SIG-M5 (cell line): ENCODE measurements at regions not wholly inside any gene's neighbourhood (a gene's known extent, or its start where the extent isn't known, plus 50 kb on each side); places are given as distances from the start of the nearest gene placed in this dataset.
"Not testable (repeated sequence)": the region's sequence is repeated elsewhere in the genome, so short reads cannot be mapped to it uniquely, and the experiment has no call there.

Experiments used
- DNase-seq: peaks from one replicate; lab custom pipeline; 2025; lab: John Stamatoyannopoulos, UW

DNA sequence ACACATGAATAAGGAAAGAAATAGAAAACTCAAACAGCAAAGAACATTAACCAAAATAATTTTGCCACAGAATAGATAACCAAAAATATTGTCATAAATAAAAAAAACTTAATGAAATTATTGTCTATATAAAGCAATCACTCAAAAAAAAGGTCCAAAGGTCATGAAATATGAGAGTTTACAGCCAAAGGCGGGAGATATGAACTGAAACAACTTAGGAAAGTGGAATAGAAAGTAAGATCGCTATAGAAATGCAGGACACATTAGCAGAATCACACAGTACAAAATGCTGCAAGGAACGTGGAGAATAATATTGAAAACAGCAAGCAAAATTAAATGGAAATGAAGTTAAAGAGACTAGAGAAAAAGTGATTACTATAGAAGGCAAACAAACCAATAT, 375.0 kb upstream of the ARHGEF26 start:
- no peak for DNase-seq

DNA sequence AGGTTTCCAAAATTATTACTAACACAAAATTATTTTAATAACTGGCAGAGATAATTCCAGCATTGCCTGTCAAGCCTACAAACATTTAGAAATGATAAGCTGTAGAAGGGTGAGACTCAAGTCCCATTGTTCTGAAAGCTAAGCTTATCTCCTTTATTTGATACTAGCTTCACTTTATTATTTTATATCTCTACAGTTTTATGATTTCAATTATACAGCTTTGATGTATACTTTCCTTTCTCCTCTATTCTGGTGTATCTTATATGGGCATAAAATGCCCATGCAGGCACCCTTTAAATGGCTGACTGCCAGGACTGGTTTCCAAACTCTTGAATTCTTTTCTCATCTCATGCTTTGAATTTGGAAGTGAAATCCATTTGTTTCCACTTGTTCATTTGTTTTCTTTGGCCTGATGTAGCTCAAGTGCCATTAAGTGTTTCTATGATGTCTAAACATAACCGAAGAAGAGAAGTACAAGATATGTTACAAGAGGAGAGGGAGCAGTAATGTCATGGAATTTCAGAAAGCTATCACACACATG, 372.1 kb upstream of the ARHGEF26 start:
- DNase-seq = no peak

DNA sequence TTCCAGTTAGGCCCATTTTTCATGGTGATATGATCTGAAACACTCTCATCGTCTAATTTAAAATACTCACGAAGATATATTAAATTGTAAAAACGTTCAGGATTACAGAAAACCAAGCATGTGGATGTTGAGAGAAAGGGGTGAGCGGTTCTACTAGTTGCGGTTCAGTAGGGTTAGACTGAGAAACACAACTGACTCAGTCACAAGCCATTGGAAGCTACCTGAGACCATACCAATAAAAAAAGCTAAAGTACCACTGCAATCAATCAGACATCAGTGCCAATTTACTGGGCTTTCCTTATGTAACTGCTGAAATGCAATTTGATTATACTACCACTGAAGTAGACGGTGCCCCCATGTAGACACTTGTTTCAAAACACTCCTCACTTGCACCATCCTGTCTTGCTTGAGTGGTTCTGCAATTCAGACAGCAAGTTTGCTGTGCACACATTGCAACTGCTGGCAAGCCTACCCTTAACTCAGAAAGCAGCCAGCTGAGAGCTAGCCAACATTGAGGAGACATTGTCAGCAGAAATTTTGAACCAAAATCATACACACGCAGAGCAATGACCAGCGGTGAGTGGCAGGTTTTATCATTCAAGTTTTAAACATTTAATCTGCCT, 368.7 kb upstream of the ARHGEF26 start:
- no peak for DNase-seq

DNA sequence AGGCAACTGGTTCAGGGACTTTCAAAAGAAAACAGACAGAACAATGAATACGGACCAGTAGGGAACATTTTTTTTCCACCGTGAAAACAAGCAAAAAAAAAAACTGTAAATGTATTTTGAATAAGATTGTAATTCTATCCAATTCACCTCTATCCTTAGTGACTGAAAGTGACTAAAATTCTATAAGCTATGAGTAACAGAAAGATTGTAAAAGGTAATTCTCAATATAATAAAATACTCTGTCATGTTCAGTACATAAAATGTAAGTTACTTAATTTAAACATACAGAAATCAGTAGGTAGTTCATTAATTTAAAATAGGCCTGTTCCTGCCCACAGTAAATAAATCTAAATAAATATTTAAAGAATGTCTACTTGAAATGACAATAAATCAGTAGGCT, 368.2 kb upstream of the ARHGEF26 start:
- no peak for DNase-seq

DNA sequence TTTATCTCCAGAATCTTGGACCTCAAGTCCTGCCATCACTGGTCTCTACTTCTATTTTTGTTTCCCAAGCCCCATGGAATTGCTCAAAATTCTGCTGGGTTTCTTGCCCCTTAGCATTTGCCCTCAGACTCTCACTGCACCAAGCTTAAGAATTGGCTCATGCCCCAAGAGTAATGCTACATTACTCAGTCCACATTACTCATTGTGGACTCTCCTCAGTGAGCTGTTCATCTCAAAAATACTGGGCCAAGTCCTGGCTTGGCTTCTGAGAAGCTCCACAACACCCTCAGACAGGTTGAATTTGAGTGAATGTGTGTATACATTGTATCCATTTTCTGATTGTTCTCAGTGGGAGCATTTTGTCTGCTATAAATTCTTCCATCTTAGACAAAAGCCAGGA, 364.4 kb upstream of the ARHGEF26 start:
- no peak for DNase-seq

DNA sequence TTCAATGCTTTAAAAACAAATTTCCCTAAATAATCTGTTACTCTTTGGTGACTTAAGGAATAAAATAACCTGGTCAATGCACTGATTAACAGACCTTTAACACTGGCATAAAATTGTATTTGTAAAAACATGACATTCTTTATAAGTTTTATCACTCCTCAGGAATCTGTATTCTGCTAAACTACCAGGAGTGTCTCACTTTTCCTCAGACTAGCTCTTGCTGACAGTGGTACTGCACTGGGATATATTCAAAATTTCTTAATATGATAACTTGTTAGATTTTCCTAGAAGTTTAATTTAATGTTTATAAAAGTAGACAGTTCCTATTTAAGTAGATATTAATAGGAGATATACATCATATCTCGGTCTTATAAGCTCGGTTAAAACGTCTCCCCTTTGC, 363.4 kb upstream of the ARHGEF26 start:
- DNase-seq = no peak

DNA sequence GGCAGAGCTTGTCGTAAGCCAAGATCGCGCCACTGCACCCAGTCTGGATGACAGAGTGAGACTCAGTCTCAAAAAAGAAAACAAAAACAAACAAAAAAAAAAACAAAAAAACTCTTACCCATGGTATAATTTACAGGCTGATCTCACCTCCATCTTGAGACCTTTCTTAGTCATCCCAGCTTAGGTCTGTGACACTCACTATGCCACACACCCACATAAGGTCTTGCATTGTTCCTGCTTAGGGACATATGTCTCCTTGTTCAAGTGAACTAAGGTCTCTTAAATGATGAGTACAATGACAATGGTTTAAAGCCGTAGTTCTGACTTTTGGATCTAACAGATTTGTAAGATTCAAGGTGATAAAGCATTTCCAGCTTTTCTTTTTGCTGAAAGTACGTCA, 360.2 kb upstream of the ARHGEF26 start:
- no peak for DNase-seq

DNA sequence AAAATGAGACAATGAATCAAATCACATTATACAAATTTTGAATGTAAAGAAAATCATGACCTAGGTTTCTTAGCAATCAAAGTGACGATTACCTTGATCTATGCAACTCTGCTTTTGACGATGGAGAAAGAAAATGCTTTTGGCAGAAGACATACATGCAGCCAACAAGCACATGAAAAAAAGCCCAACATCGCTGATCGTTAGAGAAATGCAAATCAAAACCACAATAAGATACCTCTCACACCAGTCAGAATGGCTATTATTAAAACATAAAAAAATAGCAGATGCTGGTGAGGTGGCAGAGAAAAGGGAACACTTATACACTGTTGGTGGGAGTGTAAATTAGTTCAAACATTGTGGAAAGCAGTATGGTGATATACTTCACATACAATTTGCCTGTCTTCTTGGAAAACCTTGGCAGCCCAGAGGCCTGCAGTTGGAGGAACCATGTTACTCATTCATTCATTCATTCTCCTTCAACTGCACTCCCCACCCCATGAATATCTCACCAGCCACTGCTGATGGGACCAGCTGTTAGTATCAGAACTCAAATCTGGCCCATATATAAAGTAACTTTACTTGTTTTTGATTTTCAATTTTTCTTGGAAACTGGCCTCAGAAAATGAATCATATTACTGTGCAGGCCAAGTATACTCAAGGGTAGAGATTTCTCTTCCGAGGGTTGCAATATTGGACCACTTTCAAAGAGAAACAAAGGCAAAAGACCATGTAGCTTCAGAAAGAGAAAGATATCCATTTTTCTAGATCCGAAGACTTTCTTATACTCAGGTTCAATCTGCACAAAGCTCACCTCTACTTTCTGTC, 358.6 kb upstream of the ARHGEF26 start:
- DNase-seq = no peak

DNA sequence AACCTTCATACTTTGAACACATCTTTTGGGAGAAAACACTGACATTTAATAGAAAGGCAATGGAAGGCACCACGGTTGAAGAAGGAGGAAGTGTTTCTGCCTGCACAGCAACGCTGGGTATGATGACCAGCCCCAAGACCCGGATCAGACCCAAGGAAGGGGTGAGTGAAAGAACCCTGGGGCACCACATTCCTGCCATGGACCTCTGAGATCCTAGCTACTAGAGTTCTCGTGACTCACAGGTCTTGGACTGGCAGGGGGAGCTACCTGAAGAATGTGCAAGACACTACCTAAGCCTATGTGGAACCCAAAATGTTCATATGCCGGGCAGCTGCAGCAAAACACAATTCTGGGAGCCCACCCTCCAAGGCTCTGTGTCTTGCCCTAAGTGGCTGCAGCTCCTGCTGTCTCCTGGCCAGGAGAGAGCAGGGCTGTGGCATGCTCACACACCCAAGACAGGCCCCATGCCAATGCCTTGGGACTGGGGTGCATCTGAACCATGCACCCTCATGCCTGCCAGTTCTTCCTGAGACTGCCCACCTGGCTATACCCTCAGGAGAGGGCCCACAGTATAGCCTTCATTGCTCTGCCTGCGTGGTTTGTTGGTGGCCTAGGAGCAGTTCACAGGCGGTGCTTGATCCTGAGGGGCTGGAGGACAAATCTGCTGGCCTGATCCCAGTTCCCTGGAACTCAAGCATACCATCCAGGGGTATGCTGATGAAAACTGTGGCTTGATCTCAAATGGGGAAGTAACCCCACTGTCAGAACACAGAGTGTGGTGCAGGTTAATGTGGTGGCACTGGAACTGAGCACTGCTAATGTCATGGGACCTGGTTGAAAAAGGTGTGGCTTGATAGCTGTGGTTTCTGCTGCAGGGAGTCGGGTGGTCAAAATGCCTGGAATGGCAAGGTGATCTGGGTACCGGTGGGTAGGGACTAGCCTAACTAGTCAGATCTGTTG, 353.3 kb upstream of the ARHGEF26 start:
- DNase-seq = no peak

DNA sequence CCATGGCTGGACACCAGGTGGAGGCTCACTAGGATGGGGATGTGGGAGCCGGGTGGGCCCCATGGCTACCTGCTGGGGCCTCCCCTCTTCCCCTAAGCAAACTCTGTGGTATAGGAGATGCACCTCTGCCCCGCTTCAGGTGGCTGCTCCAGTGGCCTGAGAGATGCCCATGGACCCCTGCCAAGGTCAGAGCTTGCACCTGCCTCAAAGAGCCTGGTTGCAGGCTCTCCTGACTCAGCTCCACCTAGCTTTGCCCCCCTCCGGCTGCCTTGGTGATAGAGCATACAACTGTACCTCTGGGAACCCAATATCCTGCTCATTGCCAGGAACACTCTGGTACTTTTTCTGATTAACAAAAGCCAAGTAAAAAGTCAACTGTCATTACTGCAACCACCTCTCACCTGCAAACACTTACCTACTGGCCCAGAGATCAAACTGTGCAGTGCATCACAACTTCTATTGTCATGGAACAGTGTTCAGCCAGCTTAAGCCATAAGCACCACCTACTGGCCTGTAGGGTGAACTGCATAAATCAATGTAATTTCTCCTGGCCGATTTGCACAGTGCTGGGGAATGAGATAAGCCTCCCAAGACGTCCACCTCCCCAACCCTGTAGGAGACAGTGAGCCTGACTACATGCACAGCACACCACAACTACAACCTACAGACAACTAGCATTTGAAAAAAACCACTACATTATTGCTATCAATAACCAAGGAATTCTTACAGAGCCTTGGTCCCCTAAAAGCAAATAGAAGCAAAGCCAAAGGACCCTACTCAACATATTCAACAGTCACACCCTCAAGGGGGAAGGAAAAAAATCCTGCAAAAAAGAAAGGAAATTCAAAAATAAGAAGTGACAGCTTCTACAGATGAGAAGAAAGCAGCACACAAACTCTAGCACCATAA, 352.4 kb upstream of the ARHGEF26 start:
- DNase-seq = no peak

DNA sequence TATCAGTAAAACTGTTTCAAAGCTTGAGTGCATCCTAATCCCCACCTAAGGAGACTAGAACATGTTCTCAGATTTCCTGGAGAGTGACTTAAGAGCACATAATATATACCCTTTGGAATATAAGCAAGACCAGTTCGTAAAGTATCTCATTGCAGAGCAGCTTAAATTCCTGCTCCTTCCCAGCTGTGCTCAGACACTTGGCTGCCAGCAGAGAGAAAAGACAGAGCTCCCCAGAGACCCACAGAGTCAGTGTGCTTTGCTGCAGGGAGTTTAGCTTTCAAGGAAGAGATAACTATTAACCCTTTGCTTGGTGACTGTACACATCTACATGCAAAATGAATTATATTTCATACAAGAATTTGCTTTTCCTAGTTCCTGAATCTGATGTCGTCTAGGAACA, 338.1 kb upstream of the ARHGEF26 start:
- no peak for DNase-seq

DNA sequence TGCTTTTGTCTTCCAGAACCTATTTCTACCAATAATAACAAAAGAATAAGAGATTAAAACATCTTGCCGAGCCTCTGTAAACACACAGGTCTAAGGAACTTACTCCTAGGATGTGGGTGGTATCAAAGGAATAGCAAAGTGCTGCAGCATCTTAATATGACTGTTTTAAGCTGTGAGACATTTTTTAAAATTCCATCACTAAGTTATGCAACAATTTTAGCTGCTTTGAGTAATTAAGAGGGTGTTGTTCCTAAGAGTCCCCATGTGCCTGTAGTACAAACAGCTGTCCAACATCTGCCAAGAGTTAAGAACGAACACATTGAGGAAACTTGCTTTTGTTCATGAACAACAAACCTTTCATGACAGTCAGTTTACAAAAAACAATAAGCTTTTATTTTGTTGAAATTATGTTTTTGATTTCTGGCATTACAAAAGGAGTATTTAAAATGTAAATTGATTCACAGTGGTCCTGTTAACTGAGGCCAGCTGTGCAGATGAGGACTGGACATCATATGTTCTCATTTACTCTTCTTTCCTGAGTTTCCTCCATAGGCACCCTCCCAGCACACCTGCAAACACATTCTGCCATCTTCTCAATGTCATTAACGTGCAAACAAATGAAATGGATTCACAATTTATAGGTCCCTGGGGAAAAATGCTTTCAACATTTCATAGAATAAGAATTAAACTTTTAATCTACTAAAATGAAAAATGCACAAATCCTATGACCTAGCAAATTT, 337.3 kb upstream of the ARHGEF26 start:
- no peak for DNase-seq

DNA sequence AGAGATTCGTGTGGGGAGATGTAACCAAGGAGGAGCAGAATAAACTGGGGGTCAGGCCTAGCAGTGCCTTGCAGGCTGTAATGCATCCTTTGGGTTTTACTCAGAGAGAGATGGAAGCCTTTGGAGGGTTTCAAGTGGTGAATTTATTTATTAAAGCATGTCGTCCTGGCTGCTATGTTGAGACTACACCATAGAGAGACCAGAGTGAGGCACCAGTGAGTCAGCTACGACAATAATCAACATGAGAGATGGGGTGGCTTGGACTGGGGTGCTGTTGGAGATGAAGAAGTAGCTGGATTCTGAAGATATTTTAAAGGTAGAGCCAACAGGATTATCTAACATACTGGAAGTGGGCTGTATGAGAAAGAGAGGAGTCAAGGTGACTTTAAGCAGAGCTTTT, 335.3 kb upstream of the ARHGEF26 start:
- no peak for DNase-seq

DNA sequence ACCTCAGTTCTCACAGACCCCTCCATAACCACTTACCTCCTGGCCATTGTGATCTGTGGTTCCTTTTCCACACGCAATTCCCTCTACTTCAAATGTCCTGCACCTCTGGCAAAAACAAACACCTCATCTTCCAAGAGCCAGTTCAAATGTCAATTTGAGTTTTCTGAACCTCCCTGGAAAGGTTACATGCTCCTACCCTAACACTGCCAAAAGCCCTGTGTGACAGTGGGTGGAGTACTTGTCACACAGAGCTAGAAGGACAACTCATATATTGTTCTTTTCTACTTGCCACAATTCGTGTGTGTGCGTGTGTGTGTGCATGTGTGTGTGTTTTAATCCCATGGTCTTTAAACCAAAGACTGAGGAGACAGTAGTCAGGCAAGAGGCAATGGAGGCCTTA, 331.8 kb upstream of the ARHGEF26 start:
- DNase-seq = no peak

DNA sequence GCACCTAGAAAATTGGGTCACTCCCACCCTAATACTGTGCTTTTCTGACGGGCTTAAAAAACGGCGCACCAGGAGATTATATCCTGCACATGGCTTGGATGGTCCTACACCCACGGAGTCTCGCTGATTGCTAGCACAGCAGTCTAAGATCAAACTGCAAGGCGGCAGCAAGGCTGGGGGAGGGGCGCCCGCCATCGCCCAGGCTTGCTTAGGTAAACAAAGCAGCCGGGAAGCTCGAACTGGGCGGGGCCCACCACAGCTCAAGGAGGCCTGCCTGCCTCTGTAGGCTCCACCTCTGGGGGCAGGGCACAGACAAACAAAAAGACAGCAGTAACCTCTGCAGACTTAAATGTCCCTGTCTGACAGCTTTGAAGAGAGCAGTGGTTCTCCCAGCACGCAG, 324.1 kb upstream of the ARHGEF26 start:
- not testable (repeated sequence) for DNase-seq

DNA sequence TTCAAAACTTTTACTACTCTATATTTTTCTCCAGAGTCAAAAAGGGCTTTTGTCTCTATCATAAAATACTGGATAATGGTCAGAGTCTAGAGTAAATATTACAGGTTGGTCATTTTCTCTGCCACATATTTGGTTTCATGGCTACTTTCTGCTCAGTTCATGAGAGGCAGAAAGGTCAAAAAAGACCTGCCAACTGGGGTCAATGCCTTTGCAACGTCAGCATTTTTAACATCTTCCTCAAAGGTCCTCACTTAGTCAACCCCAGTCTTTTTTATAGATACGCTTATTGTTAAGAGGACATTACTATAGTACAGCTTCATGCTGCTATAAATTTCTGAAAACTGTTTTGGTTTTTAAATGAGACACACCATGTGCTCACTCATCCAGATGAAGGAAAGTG, 312.1 kb upstream of the ARHGEF26 start:
- no peak for DNase-seq

DNA sequence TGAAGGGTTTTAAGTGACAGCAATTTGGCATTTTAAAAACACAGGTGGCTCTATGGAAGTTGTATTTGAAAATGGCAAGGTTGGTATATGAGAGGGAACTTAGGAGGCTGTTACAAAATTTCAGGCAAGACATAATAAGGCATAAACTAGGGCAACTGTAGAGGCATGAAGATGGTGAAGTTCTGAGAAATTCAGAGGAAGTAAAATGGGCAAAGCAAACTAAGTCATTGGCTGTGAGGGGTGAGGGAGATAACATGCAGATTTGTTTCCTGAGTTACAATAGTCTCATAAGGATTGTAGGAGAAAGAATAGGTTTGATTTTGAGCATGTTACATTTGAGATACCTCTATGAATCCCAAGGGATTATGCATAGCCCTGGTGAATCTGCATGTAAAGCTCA, 302.9 kb upstream of the ARHGEF26 start:
- no peak for DNase-seq

DNA sequence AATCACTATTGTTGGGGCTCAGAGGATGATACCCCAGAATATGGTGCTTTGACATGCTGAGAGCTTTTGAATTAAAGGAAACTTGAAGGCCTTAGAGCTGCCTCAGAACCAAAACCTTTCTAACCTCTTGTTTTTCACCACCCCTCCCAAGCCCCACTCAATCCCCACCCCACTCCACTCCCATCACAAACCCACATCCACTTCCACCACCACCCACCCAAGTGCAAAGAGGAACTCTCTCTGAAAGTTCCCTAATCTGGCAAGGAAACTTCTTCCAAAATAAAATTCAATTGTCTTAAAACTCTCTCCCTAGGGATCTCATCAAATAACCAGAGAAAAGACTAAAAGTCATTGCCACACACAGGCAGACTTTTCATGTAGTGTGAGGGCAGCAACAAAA, 301.2 kb upstream of the ARHGEF26 start:
- no peak for DNase-seq

DNA sequence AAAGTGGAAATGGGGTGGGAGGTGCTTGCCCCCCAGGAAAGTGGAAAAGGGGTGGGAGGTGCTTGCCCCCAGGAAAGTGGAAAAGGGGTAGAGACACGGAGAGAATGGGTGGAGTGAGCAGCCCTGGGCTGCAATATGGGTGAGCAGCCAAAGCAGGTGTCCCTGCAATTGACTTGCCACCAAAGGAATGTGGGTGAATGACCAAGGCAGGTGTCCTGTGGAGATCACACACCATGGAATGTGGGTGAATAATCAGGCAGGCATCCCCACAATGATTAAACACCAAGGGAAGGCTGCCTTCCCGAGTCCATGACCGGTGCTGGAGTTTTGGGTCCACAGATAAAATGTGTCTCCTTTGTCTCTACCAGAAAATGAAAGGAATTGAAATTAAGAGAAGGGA, 292.8 kb upstream of the ARHGEF26 start:
- DNase-seq = not testable (repeated sequence)

DNA sequence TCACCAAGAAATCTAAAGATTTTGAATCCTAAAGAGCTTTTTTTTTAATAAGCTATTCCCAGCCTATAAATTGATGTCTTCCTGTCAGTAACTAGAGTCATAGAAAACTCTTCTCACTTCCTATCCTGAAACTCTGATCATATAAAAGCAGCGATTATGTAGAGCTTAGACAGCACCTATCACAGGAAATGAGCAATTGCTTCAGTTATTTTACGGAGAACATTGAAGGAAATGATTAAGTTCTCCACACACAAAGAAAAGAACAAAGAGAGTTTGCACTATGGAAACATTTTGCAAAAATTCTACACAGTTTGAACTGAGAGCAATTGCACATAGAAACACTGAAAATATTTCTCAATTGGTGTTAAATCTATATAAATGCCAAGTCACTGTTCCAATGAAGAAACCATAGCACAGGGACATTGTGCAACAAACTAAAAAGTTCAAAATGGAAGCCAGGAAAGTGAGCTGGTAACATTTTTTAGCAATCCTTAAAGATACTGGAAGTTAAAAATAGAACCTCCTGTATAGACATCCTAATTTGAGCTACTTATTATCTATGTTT, 291.5 kb upstream of the ARHGEF26 start:
- no peak for DNase-seq
